HepG2 (cell line): ENCODE measurements at regions not wholly inside any gene's neighbourhood (a gene's known extent, or its start where the extent isn't known, plus 50 kb on each side); places are given as distances from the start of the nearest gene placed in this dataset.

Source experiments
- ATAC-seq: fragments of 200-7000 bp; cut with Tn5 transposase; 3 replicates; pipeline ENCODE4 v1.9.1; 2020; ENCODE audit warnings: mild to moderate bottlenecking, moderate library complexity
- BruUV-seq: library from RNA; stranded (reverse); fragments of 400-500 nt; replicated peaks from 2 replicates; lab custom pipeline; 2021; lab: Mats Ljungman, UMichigan
- CTCF ChIA-PET: fragments of 300-600 bp; formaldehyde crosslinking; extraction: SDS; loops from one replicate; lab custom pipeline; 2021; ENCODE audit warnings: low total read pairs, inconsistent platforms, low intra/inter-chr PET ratio; lab: Yijun Ruan, JAX
- POLR2A ChIA-PET: fragments of 350-600 bp; sonication (Branson Sonifier 250); formaldehyde crosslinking; loops from one replicate; lab custom pipeline; 2020; ENCODE audit warnings: antibody characterized with exemption, inconsistent platforms; lab: Yijun Ruan, JAX
- DNase-seq: peaks from one replicate; pipeline ENCODE4 v3.0.0-alpha.2; 2015; ENCODE audit warnings: low spot score
- FAIRE-seq: peaks from 3 replicates; lab custom pipeline; 2011; peaks lifted over from hg19 to GRCh38; lab: Jason Lieb, UNC
- H2AFZ ChIP-seq: one replicate; pipeline ENCODE4 v1.6.1; 2011; ENCODE audit warnings: low read length, inconsistent platforms
- H3K27ac ChIP-seq: fragments of 300-600 bp; 3 replicates; pipeline ENCODE4 v1.8.0; 2011; ENCODE audit warnings: mixed run types, mild to moderate bottlenecking, mixed read lengths, low read length, inconsistent platforms; ENCODE audit not compliant: insufficient read depth; ENCODE audit errors: extremely low read length
- H3K27me3 ChIP-seq, 2 experiments: fragments of 200-600 bp in 1 of 2; 2 replicates in 1 of 2; 3 replicates in 1 of 2; pipeline versions ENCODE4 v1.6.0 to v1.8.0; 2011; ENCODE audit warnings: low read length in 2 of 2, mild to moderate bottlenecking in 2 of 2, moderate library complexity in 2 of 2, inconsistent platforms in 1 of 2; ENCODE audit not compliant: insufficient read depth in 2 of 2, control insufficient read depth in 1 of 2
- H3K36me3 ChIP-seq, 2 experiments: fragments of 200-600 bp in 1 of 2; replicated peaks in 1 of 2; 2 replicates in 1 of 2; 3 replicates in 1 of 2; pipeline versions ENCODE4 v1.5.1 to v1.8.0; 2011; ENCODE audit warnings: low read length in 2 of 2, inconsistent platforms in 1 of 2; ENCODE audit not compliant: insufficient read depth in 2 of 2, control insufficient read depth in 1 of 2
- H3K4me1 ChIP-seq: 2 replicates; pipeline ENCODE4 v1.5.1; 2012; ENCODE audit warnings: low read length, inconsistent platforms; ENCODE audit not compliant: insufficient read depth
- H3K4me2 ChIP-seq: 2 replicates; pipeline ENCODE4 v1.6.0; 2011; ENCODE audit warnings: low read depth, low read length, inconsistent platforms
- H3K4me3 ChIP-seq, 3 experiments: fragments of 200-600 bp in 1 of 3; sonication (generic), shearing (Covaris generic) in 1 of 3; replicated peaks in 1 of 3; 2 replicates each; pipeline ENCODE4 v1.5.1; 2011 to 2016; ENCODE audit warnings: low read length in 3 of 3, inconsistent platforms in 2 of 3, low read depth in 2 of 3, mild to moderate bottlenecking in 2 of 3, control low read depth in 1 of 3, mixed read lengths in 1 of 3; ENCODE audit not compliant: insufficient read depth in 1 of 3
- H3K79me2 ChIP-seq: one replicate; pipeline ENCODE4 v1.6.1; 2011; ENCODE audit warnings: low read length, inconsistent platforms; ENCODE audit not compliant: insufficient read depth
- H3K9ac ChIP-seq: 2 replicates; pipeline ENCODE4 v1.6.0; 2011; ENCODE audit warnings: mild to moderate bottlenecking, low read depth, low read length, inconsistent platforms; ENCODE audit not compliant: insufficient read depth
- H3K9me3 ChIP-seq: 2 replicates; pipeline ENCODE4 v1.5.1; 2012; ENCODE audit warnings: mild to moderate bottlenecking, low read length
- H4K20me1 ChIP-seq: 2 replicates; pipeline ENCODE4 v1.6.0; 2011; ENCODE audit warnings: inconsistent platforms, mild to moderate bottlenecking, low read length, moderate library complexity; ENCODE audit not compliant: insufficient read depth
- ARID3A ChIP-seq: IDR thresholded peaks from 2 replicates; pipeline ENCODE4 v1.6.1; 2012; ENCODE audit warnings: low read depth, low read length, improper control_type of control experiment
- CSRNP1 ChIP-seq: sonication (generic); formaldehyde crosslinking; IDR thresholded peaks from 2 replicates; pipeline ENCODE4 v1.8.1; 2023; ENCODE audit warnings: mild to moderate bottlenecking, missing genetic modification reagents
- CTCF ChIP-seq: sonication (generic); formaldehyde crosslinking; IDR thresholded peaks from 2 replicates; pipeline ENCODE4 v1.5.0; 2020; ENCODE audit warnings: mild to moderate bottlenecking, missing genetic modification reagents, moderate library complexity
- FOSL2 ChIP-seq: sonication (generic); formaldehyde crosslinking; IDR thresholded peaks from 2 replicates; pipeline ENCODE4 v1.4.0; 2020; ENCODE audit warnings: missing genetic modification reagents
- FOXK1 ChIP-seq: sonication (generic); formaldehyde crosslinking; IDR thresholded peaks from 2 replicates; pipeline ENCODE4 v1.4.0; 2020; ENCODE audit warnings: low read depth, missing genetic modification reagents, borderline replicate concordance
- KLF15 ChIP-seq: sonication (generic); formaldehyde crosslinking; IDR thresholded peaks from 2 replicates; pipeline ENCODE4 v1.8.1; 2023; ENCODE audit warnings: borderline replicate concordance, mild to moderate bottlenecking, inconsistent platforms, missing genetic modification reagents, mixed read lengths
- MYNN ChIP-seq: sonication (generic); formaldehyde crosslinking; IDR thresholded peaks from 2 replicates; pipeline ENCODE4 v1.4.0; 2020; ENCODE audit warnings: mild to moderate bottlenecking, low read depth, missing genetic modification reagents
- RBM22 ChIP-seq: fragments of 200-400 bp; formaldehyde crosslinking; optimal IDR thresholded peaks from 2 replicates; pipeline ENCODE3; 2017; ENCODE audit warnings: mild to moderate bottlenecking, low read length, moderate library complexity
- TP53 ChIP-seq: sonication (generic); formaldehyde crosslinking; conservative IDR thresholded peaks from 2 replicates; pipeline ENCODE4 v1.4.0; 2020; ENCODE audit warnings: missing genetic modification reagents
- ZNF251 ChIP-seq: sonication (generic); formaldehyde crosslinking; IDR thresholded peaks from 2 replicates; pipeline ENCODE4 v1.9.0; 2021; ENCODE audit warnings: mild to moderate bottlenecking, missing genetic modification reagents
- ZNF770 ChIP-seq: sonication (generic); formaldehyde crosslinking; IDR thresholded peaks from 2 replicates; pipeline ENCODE4 v1.5.0; 2020; ENCODE audit warnings: mild to moderate bottlenecking, missing genetic modification reagents
- WGBS: methylation state at CpG from one replicate; pipeline ENCODE4 v1.1.6; 2017; ENCODE audit warnings: low lambda C conversion rate; 5-methylcytosine and 5-hydroxymethylcytosine counted together
- in situ Hi-C: cut with HindIII; loops from 2 replicates; pipeline ENCODE4 v1.10.0; 2017; ENCODE audit warnings: low pct_unique_long_range_greater_than_20kb; ENCODE audit not compliant: extremely low pct_ligation_motif_present
- intact Hi-C: fragments of 100-400 bp; cut with micrococcal nuclease; formaldehyde crosslinking; loops from one replicate; pipeline ENCODE4 v1.10.0; 2022; ENCODE audit not compliant: unreplicated experiment

- no peak for TF ChIP-seq CSRNP1 (CRISPR knock-in tag)
- TF ChIP-seq ZNF770 (CRISPR knock-in tag), result peak; percentile 80
- no peak for TF ChIP-seq CTCF (CRISPR knock-in tag)
- TF ChIP-seq FOXK1 (CRISPR knock-in tag), result no peak
- TF ChIP-seq RBM22, result no peak
- no peak for TF ChIP-seq ZNF251 (CRISPR knock-in tag)
- no peak for TF ChIP-seq KLF15 (CRISPR knock-in tag)
- peak; percentile 43; the same call in 1 of the 2 replicates for TF ChIP-seq FOSL2 (CRISPR knock-in tag)
- no peak for TF ChIP-seq MYNN (CRISPR knock-in tag)
- TF ChIP-seq ARID3A, result no peak
- no peak for TF ChIP-seq TP53
- 24% methylated on average over 3 of the region's 3 CpGs for WGBS
- Histone ChIP-seq H3K79me2 (no peaks in the 10 kb centered on the region), H3K27me3 (no peaks in the 10 kb centered on the region), H2AFZ (no peak overlapping the region), H3K4me2 (no peak overlapping the region), H3K4me1 (peaks cover 41% of the 10 kb centered on the region), H3K36me3 (no peaks in the 10 kb centered on the region), H3K9me3 (no peaks in the 10 kb centered on the region), H3K27ac (no peak overlapping the region), H4K20me1 (no peaks in the 10 kb centered on the region), H3K4me3 (no peak overlapping the region), H3K9ac (no peak overlapping the region)
- ChIA-PET CTCF (no interaction called here), POLR2A (no interaction called here)
- in situ Hi-C loops (no loop called here), intact Hi-C loops (loop anchor here (5.0 kb wide), 3 partner anchors 52 to 332 kb away; no protein-coding TSS in a partner anchor)
- DNase-seq (no peak), FAIRE-seq (no peak), ATAC-seq (no peak)
- BruUV-seq, result no TSS peak
Observed at GRCh38 chr13:40399756-40400155, 266.7 kb downstream of the FOXO1 start.
